ENCODE measurements at regions not wholly inside any gene's neighbourhood (a gene's known extent, or its start where the extent isn't known, plus 50 kb on each side); places are given as distances from the start of the nearest gene placed in this dataset.

- no peak for DNase-seq (ENCODE audit: low read depth)
Observed at GRCh38 chr13:31929031-31929770, 102.4 kb upstream of the FRY start.

GRCh38 chr13:31930490-31930889 lies 101.1 kb upstream of the FRY start:
- DNase-seq (ENCODE audit: low read depth): no peak

DNA sequence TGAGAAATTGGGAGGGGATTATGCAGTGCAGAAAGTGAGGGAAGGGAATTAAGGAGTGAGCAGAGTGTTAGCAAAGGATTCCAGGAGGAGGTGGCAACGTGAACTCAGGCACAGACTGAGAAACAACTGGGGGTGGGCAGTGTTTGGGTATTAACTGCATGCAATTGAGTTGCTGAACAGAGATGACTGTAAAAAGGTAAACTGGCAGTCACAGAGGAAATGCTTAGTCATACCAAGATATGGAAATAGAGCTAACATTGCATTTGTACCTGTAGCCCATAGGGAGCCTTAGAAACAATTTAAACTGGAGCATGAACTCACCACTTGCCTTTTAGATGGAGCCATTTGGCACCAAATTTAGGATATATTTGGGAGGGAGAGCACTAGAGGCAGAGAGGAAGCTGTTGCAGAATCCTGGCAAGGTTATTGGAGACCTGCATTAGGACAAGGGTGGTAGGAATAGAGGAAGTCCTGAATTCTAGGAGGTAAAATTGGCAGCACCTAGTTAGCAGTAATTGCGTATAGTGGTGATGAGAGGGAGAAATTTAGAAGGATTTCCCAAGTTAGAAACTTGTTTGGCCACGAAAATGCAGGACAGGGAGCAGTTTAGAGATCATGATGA lies 100.6 kb upstream of the FRY start:
- DNase-seq (ENCODE audit: low read depth): no peak

- no peak for DNase-seq (ENCODE audit: low read depth)
Observed at GRCh38 chr13:31937436-31937835, 94.1 kb upstream of the FRY start.

GRCh38 chr13:31940076-31940475 lies 91.5 kb upstream of the FRY start:
- DNase-seq (ENCODE audit: low read depth): no peak

GRCh38 chr13:31943591-31943990 lies 88.0 kb upstream of the FRY start:
- no peak for DNase-seq (ENCODE audit: low read depth)

DNA sequence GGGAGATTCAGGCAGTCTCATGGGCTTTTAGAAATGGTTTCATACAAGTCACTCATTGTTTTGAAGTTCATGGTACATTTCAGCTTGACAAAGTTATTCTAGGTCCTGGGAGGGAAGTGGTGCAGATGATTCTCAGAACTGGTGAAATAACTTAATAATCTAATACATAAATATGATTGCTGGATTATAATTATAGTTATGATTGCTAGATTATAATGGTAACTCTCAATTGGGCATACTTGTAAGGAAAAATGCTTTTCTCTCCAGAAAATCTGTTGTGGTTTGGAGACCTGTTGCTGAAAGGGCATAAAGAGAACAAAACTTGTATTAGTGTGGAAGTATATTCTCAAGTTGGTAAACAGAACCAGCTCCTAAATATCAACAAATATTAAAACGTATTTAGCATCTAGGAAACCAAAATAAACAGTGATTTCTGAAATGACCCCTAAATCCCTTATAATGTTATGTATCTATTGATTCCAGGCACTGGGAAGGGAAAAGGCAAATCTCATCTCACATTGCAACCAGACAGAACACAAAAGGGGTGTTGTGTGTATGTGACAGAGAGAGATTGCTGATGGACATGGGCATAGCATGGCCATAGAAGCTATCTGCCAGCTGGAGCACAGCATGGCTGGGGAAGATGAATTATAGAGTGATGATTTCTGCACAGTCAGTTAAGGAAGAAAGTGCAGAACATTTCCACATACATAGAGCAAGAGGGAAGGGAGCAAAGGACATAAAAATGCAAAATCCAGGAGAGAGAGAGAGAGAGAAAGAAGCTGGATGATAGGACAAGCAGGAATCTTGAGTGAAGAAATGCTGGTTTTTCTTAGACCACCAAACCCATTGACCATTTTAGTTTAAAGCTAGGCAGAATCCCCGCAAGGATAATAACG lies 87.1 kb upstream of the FRY start:
- no peak for DNase-seq (ENCODE audit: low read depth)

- no peak for DNase-seq (ENCODE audit: low read depth)
Observed at GRCh38 chr13:31945202-31945961, 86.2 kb upstream of the FRY start.

- DNase-seq (ENCODE audit: low read depth): no peak
Observed at GRCh38 chr13:31946091-31946770, 85.3 kb upstream of the FRY start.

- DNase-seq (ENCODE audit: low read depth): no peak
Observed at GRCh38 chr13:31947105-31947504, 84.5 kb upstream of the FRY start.

DNA sequence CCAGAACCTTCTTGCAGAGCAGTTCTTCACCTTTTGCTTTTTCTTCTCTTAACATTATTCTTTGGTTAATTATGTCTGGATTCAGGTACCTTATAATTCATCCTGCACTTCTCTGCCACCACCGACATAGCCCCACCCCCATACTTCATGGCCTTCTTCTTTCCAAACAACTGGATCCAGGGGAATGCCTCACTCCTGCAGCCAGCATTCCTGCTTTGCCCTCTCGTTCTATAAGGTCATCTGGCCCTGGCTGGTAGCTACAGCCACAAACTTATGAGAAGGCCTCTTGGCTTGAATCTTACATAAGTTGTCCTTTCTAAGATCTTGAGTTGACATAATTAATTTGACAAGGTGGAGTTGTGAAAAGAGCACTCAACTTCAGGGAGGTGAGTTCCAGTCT lies 84.1 kb upstream of the FRY start:
- no peak for DNase-seq (ENCODE audit: low read depth)

DNA sequence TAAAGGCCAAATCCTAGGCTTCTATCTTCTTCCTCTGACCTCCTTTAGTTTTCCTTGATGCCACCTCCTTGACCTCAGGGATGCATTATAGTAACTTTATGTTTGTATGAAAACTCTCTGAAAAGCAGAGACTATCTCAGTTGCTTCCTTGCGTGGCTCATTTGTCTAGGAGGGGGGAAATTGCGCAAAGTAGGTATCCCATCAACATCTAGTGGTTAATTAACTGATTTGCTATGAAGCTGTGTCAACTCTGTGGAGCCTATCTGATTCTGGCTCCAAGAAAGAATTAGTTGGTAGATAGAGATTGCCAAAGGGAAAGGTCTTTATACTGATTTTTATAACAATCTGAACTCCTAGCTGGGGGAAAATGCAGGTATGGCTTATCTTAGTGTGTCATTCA lies 82.1 kb upstream of the FRY start:
- DNase-seq (ENCODE audit: low read depth): no peak

DNA sequence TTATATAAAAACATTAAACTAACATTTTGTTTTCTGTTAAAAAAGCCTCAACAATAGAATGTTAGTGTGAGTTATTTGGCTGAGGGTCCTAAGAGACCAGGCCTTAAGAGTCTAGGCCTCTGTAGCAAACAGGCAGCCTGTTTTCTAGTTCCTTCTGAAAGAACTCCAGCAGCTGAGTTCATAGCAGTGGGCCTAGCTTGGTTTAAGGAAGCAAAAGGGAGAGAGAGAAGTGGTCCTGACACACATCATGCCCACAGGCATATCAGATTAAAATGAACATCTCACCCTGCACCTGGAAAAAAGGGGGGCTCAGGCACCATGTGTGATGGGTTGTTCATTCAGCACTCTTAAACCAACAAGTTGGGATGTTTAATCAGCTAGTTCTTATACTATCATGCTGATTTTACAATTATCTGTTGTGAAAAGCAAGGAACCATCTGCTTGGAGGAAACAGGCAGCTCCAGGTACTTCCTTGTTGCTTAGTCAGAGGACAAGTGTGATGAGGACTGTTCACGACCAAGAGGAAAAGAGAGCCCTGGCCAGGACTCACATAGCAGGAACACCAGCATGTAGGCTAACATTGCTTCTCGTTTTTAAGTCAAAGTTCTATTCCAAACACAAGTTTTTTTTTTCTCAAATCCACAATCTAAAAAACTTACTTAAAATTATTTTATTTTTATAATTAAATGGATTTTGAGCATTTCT lies 81.3 kb upstream of the FRY start:
- no peak for DNase-seq (ENCODE audit: low read depth)

- DNase-seq (ENCODE audit: low read depth): no peak
Observed at GRCh38 chr13:31951215-31951678, 80.3 kb upstream of the FRY start.

DNA sequence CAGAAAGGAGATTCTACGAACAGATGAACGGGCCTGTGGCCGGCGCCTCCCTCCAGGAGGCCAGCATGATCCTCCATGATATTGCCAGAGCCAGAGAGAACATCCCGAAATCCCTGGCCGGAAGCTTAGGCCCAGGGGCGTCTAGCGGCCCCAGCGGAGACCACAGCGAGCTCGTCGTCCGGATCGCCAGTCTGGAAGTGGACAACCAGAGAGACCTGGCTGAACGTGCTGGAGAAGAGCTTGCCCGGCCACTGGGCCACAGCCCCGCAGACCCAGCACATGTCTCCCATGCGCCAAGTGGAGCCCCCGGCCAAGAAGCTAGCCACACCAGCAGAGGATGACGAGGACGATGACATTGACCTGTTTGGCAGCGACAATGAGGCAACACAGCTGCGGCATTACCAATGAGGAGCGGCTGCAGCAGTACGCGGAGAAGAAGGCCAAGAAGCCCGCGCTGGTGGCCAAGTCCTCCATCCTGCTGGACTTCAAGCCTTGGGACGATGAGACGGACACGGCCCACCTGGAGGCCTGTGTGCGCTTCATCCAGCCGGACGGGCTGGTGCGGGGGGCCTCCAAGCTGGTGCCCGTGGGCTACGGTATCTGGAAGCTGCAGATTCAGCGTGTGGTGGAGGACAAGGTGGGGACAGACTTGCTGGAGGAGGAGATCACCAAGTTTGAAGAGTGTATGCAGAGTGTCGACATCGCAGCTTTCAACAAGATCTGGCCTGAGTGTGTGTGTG lies 78.8 kb upstream of the FRY start:
- no peak for DNase-seq (ENCODE audit: low read depth)

DNA sequence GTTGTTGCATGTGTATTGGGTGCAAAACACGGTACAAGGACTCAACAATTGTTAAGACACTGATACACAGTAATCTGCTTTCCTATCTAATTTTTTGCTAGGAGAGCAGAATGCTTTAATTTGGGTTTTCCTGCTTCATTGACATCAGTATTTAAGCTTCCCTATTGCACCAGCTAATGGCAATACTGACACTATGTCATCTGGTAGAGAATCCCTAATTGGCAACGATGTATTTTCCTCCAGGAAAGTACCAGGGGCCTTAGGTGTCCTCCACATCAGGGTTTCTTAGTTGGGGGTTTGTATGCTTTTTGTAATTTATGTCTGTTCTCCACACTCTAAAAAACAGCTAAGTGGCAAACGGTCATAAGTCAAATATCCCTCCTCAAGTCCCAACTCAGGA lies 76.5 kb upstream of the FRY start:
- DNase-seq (ENCODE audit: low read depth): no peak

- DNase-seq (ENCODE audit: low read depth): no peak
Observed at GRCh38 chr13:31955741-31956140, 75.8 kb upstream of the FRY start.

GRCh38 chr13:31956980-31957644 lies 74.5 kb upstream of the FRY start:
- no peak for DNase-seq (ENCODE audit: low read depth)

DNA sequence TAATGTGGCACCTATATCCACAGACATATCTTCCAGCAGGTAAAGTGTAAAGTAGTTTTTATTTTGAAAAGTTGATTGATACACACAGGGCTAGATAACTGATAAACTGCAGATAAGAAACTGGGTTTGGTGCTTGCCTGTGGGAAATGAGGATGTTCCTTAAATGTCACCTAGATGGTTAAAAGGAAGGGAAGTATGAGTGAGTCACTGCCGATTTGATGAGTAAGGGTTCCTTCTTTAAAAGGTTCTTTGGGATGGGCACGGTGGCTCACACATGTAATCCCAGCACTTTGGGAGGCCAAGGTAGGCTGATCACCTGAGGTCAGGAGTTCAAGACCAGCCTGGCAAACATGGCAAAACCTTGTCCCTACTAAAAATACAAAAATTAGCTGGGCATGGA lies 73.8 kb upstream of the FRY start:
- DNase-seq (ENCODE audit: low read depth): no peak
